22Rv1 (cell line): ENCODE measurements at regions not wholly inside any gene's neighbourhood (a gene's known extent, or its start where the extent isn't known, plus 50 kb on each side); places are given as distances from the start of the nearest gene placed in this dataset.

ENCODE experiments used
- H3K27ac ChIP-seq: fragments of 450-650 bp; 2 replicates; pipeline ENCODE4 v1.5.1; 2017
- CTCF ChIP-seq: fragments of 450-650 bp; IDR thresholded peaks from 2 replicates; pipeline ENCODE4 v1.5.1; 2017; ENCODE audit warnings: mild to moderate bottlenecking
- ZFX ChIP-seq: fragments of 450-650 bp; IDR thresholded peaks from 2 replicates; pipeline ENCODE4 v1.6.1; 2017; ENCODE audit warnings: antibody characterized with exemption, borderline replicate concordance

GRCh38 chr1:168455764-168456163 lies 88.0 kb downstream of the XCL2 start:
- no peak overlapping the region for H3K27ac ChIP-seq
- TF ChIP-seq CTCF = no peak
- TF ChIP-seq ZFX = no peak

- no peak overlapping the region for H3K27ac ChIP-seq
- no peak for TF ChIP-seq ZFX
- TF ChIP-seq CTCF = no peak
Measured at GRCh38 chr1:168454211-168454815, 89.5 kb downstream of the XCL2 start.

GRCh38 chr1:168453056-168453455 lies 90.7 kb downstream of the XCL2 start:
- peak overlapping the region; percentile 39 for H3K27ac ChIP-seq
- TF ChIP-seq CTCF (no peak), ZFX (no peak)

- no peak for TF ChIP-seq ZFX
- peak; percentile 58 for TF ChIP-seq CTCF
- H3K27ac ChIP-seq = peak overlapping the region; percentile 39
Measured at GRCh38 chr1:168452329-168452728, 91.5 kb downstream of the XCL2 start.

GRCh38 chr1:168447871-168448270 lies 95.9 kb downstream of the XCL2 start:
- TF ChIP-seq ZFX = no peak
- no peak overlapping the region for H3K27ac ChIP-seq

- no peak overlapping the region for H3K27ac ChIP-seq
Measured at GRCh38 chr1:168446081-168446480, 97.7 kb downstream of the XCL2 start.

GRCh38 chr1:168443899-168444298 lies 99.9 kb downstream of the XCL2 start:
- TF ChIP-seq ZFX (no peak), CTCF (no peak)
- H3K27ac ChIP-seq = no peak overlapping the region

More at GRCh38 chr1:168446081-168446480, 97.7 kb downstream of the XCL2 start:
- TF ChIP-seq ZFX (no peak), CTCF (no peak)

- no peak for TF ChIP-seq CTCF
- TF ChIP-seq ZFX = no peak
- no peak overlapping the region for H3K27ac ChIP-seq
Measured at GRCh38 chr1:168443356-168443755, 100.4 kb downstream of the XCL2 start.
